ENCODE measurements at regions not wholly inside any gene's neighbourhood (a gene's known extent, or its start where the extent isn't known, plus 50 kb on each side); places are given as distances from the start of the nearest gene placed in this dataset.

DNA sequence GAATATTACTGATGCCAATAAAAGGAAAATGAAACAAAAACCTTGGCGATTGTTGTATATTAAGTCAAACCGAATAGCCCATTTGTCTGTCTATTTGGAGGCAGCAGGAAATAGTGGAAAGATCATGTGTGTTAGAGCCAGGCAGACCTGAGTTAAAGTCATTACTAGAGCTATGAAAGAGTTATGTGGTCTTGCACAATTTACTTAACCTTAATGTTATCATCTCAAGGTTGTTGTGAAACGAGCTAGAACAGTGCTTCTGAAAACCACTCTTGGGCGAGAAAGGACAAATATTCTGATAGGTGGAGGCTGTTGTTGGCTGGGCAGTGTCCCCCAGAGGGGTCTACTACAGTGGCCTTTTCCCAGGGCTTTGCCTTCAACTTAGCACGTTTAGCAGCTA is 60.0 kb upstream of the NUP160 start (continued):
- TF ChIP-seq, protein P1, sequence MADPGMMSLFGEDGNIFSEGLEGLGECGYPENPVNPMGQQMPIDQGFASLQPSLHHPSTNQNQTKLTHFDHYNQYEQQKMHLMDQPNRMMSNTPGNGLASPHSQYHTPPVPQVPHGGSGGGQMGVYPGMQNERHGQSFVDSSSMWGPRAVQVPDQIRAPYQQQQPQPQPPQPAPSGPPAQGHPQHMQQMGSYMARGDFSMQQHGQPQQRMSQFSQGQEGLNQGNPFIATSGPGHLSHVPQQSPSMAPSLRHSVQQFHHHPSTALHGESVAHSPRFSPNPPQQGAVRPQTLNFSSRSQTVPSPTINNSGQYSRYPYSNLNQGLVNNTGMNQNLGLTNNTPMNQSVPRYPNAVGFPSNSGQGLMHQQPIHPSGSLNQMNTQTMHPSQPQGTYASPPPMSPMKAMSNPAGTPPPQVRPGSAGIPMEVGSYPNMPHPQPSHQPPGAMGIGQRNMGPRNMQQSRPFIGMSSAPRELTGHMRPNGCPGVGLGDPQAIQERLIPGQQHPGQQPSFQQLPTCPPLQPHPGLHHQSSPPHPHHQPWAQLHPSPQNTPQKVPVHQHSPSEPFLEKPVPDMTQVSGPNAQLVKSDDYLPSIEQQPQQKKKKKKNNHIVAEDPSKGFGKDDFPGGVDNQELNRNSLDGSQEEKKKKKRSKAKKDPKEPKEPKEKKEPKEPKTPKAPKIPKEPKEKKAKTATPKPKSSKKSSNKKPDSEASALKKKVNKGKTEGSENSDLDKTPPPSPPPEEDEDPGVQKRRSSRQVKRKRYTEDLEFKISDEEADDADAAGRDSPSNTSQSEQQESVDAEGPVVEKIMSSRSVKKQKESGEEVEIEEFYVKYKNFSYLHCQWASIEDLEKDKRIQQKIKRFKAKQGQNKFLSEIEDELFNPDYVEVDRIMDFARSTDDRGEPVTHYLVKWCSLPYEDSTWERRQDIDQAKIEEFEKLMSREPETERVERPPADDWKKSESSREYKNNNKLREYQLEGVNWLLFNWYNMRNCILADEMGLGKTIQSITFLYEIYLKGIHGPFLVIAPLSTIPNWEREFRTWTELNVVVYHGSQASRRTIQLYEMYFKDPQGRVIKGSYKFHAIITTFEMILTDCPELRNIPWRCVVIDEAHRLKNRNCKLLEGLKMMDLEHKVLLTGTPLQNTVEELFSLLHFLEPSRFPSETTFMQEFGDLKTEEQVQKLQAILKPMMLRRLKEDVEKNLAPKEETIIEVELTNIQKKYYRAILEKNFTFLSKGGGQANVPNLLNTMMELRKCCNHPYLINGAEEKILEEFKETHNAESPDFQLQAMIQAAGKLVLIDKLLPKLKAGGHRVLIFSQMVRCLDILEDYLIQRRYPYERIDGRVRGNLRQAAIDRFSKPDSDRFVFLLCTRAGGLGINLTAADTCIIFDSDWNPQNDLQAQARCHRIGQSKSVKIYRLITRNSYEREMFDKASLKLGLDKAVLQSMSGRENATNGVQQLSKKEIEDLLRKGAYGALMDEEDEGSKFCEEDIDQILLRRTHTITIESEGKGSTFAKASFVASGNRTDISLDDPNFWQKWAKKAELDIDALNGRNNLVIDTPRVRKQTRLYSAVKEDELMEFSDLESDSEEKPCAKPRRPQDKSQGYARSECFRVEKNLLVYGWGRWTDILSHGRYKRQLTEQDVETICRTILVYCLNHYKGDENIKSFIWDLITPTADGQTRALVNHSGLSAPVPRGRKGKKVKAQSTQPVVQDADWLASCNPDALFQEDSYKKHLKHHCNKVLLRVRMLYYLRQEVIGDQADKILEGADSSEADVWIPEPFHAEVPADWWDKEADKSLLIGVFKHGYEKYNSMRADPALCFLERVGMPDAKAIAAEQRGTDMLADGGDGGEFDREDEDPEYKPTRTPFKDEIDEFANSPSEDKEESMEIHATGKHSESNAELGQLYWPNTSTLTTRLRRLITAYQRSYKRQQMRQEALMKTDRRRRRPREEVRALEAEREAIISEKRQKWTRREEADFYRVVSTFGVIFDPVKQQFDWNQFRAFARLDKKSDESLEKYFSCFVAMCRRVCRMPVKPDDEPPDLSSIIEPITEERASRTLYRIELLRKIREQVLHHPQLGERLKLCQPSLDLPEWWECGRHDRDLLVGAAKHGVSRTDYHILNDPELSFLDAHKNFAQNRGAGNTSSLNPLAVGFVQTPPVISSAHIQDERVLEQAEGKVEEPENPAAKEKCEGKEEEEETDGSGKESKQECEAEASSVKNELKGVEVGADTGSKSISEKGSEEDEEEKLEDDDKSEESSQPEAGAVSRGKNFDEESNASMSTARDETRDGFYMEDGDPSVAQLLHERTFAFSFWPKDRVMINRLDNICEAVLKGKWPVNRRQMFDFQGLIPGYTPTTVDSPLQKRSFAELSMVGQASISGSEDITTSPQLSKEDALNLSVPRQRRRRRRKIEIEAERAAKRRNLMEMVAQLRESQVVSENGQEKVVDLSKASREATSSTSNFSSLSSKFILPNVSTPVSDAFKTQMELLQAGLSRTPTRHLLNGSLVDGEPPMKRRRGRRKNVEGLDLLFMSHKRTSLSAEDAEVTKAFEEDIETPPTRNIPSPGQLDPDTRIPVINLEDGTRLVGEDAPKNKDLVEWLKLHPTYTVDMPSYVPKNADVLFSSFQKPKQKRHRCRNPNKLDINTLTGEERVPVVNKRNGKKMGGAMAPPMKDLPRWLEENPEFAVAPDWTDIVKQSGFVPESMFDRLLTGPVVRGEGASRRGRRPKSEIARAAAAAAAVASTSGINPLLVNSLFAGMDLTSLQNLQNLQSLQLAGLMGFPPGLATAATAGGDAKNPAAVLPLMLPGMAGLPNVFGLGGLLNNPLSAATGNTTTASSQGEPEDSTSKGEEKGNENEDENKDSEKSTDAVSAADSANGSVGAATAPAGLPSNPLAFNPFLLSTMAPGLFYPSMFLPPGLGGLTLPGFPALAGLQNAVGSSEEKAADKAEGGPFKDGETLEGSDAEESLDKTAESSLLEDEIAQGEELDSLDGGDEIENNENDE (IDR thresholded peaks at IDR 0.05; ENCODE audit: insufficient replicate concordance, low read length): no peak
- TF ChIP-seq GTF2F1 (IDR thresholded peaks at IDR 0.05; ENCODE audit: borderline replicate concordance, low read depth, low read length) (no peak), TEAD4 (IDR thresholded peaks at IDR 0.05; ENCODE audit: low read depth, low read length) (no peak), YY1 (IDR thresholded peaks at IDR 0.05; ENCODE audit: low read depth, low read length) (no peak)

All from H1 (cell line).